IMR-90 (cell line): ENCODE measurements at regions not wholly inside any gene's neighbourhood (a gene's known extent, or its start where the extent isn't known, plus 50 kb on each side); places are given as distances from the start of the nearest gene placed in this dataset.

Experiments
- ATAC-seq: fragments of 200-7000 bp; cut with Tn5 transposase; 2 replicates; pipeline ENCODE4 v1.9.1; 2020; ENCODE audit warnings: low read depth, mild to moderate bottlenecking, moderate library complexity
- BruUV-seq: library from RNA; stranded (reverse); fragments of 400-500 nt; replicated peaks from 2 replicates; lab custom pipeline; 2021; lab: Mats Ljungman, UMichigan
- CTCF ChIA-PET: fragments of 300-600 bp; formaldehyde crosslinking; extraction: SDS; loops from one replicate; lab custom pipeline; 2021; ENCODE audit warnings: antibody characterized with exemption; lab: Yijun Ruan, JAX
- POLR2A ChIA-PET: fragments of 300-600 bp; sonication (Branson Sonifier 250); formaldehyde crosslinking; loops from one replicate; lab custom pipeline; 2022; ENCODE audit warnings: antibody characterized with exemption; ENCODE audit not compliant: unreplicated experiment; lab: Charles Lee
- DNase-seq: peaks from one replicate; pipeline ENCODE4 v3.0.0; 2013
- H2AFZ ChIP-seq: replicated peaks from 2 replicates; pipeline ENCODE3; 2013; ENCODE audit warnings: low read length, mild to moderate bottlenecking; ENCODE audit not compliant: poor library complexity
- H2AK5ac ChIP-seq: 2 replicates; pipeline ENCODE4 v1.6.1; 2013; ENCODE audit warnings: low read depth, low read length, inconsistent platforms
- H2AK9ac ChIP-seq: replicated peaks from 2 replicates; pipeline ENCODE3; 2013; ENCODE audit warnings: mild to moderate bottlenecking, low read depth, low read length, moderate library complexity; ENCODE audit not compliant: poor library complexity
- H2BK120ac ChIP-seq: 2 replicates; pipeline ENCODE4 v1.6.1; 2013; ENCODE audit warnings: low read depth, low read length, inconsistent platforms
- H2BK15ac ChIP-seq: 3 replicates; pipeline ENCODE4 v1.6.1; 2013; ENCODE audit warnings: low read depth, low read length, inconsistent platforms
- H2BK20ac ChIP-seq: 2 replicates; pipeline ENCODE4 v1.6.1; 2013; ENCODE audit warnings: low read depth, mild to moderate bottlenecking, inconsistent platforms, low read length, moderate library complexity
- H2BK5ac ChIP-seq: 2 replicates; pipeline ENCODE4 v1.6.1; 2013; ENCODE audit warnings: mild to moderate bottlenecking, low read depth, low read length, inconsistent platforms; ENCODE audit not compliant: poor library complexity, severe bottlenecking
- H3K14ac ChIP-seq: replicated peaks from 2 replicates; pipeline ENCODE4 v1.6.1; 2013; ENCODE audit warnings: low read depth, low read length, inconsistent platforms
- H3K18ac ChIP-seq: 2 replicates; pipeline ENCODE4 v1.6.1; 2013; ENCODE audit warnings: low read depth, low read length, control low read depth
- H3K23ac ChIP-seq: 2 replicates; pipeline ENCODE4 v1.6.1; 2013; ENCODE audit warnings: low read depth, low read length, inconsistent platforms
- H3K27ac ChIP-seq: 2 replicates; pipeline ENCODE4 v1.5.1; 2013; ENCODE audit warnings: mild to moderate bottlenecking, control low read depth, low read length; ENCODE audit not compliant: insufficient read depth
- H3K27me3 ChIP-seq: 2 replicates; pipeline ENCODE4 v1.6.1; 2013; ENCODE audit warnings: low read length; ENCODE audit not compliant: control insufficient read depth, insufficient read depth
- H3K36me3 ChIP-seq: 2 replicates; pipeline ENCODE4 v1.6.1; 2013; ENCODE audit warnings: low read length, mixed read lengths; ENCODE audit not compliant: control insufficient read depth, insufficient read depth
- H3K4ac ChIP-seq: 2 replicates; pipeline ENCODE4 v1.6.1; 2013; ENCODE audit warnings: low read depth, low read length, inconsistent platforms
- H3K4me1 ChIP-seq: 2 replicates; pipeline ENCODE4 v1.6.1; 2013; ENCODE audit warnings: low read length, mixed read lengths; ENCODE audit not compliant: control insufficient read depth, insufficient read depth
- H3K4me2 ChIP-seq: 2 replicates; pipeline ENCODE4 v1.6.1; 2013; ENCODE audit warnings: low read depth, mild to moderate bottlenecking, control low read depth, low read length, moderate library complexity
- H3K4me3 ChIP-seq: 2 replicates; pipeline ENCODE4 v1.5.1; 2013; ENCODE audit warnings: low read depth, mild to moderate bottlenecking, control low read depth, low read length, moderate library complexity; ENCODE audit not compliant: insufficient read depth
- H3K56ac ChIP-seq: 2 replicates; pipeline ENCODE4 v1.6.1; 2013; ENCODE audit warnings: low read length, inconsistent platforms; ENCODE audit not compliant: insufficient read depth; ENCODE audit errors: extremely low read depth
- H3K79me1 ChIP-seq, 2 experiments: 2 replicates each; pipeline ENCODE4 v1.6.1; 2013; ENCODE audit warnings: low read length in 2 of 2, inconsistent platforms in 1 of 2, low read depth in 1 of 2
- H3K9ac ChIP-seq: 2 replicates; pipeline ENCODE4 v1.6.1; 2013; ENCODE audit warnings: low read depth, low read length, control low read depth
- H3K9me1 ChIP-seq: 2 replicates; pipeline ENCODE4 v1.6.1; 2013; ENCODE audit warnings: low read length, inconsistent platforms; ENCODE audit not compliant: insufficient read depth
- H3K9me3 ChIP-seq: 2 replicates; pipeline ENCODE4 v1.6.1; 2013; ENCODE audit warnings: low read length; ENCODE audit not compliant: control insufficient read depth, insufficient read depth
- H4K20me1 ChIP-seq: 2 replicates; pipeline ENCODE4 v1.6.1; 2013; ENCODE audit warnings: low read length, inconsistent platforms; ENCODE audit not compliant: insufficient read depth
- H4K5ac ChIP-seq: 2 replicates; pipeline ENCODE4 v1.6.1; 2013; ENCODE audit warnings: mild to moderate bottlenecking, low read depth, low read length, control low read depth
- H4K8ac ChIP-seq, 2 experiments: 2 replicates each; pipeline ENCODE4 v1.6.1; 2013; ENCODE audit warnings: low read depth in 2 of 2, low read length in 2 of 2, control low read depth in 1 of 2, inconsistent platforms in 1 of 2
- H4K91ac ChIP-seq: 2 replicates; pipeline ENCODE4 v1.6.1; 2013; ENCODE audit warnings: low read depth, low read length, inconsistent platforms; ENCODE audit not compliant: insufficient read depth
- BHLHE40 ChIP-seq: fragments of 150-350 bp; IDR thresholded peaks from 2 replicates; pipeline ENCODE4 v1.6.1; 2016; ENCODE audit warnings: mild to moderate bottlenecking, low read depth, low read length
- CEBPB ChIP-seq: IDR thresholded peaks from 2 replicates; pipeline ENCODE4 v1.6.1; 2012; ENCODE audit warnings: low read depth, low read length, improper control_type of control experiment
- CHD1 ChIP-seq: IDR thresholded peaks from 2 replicates; pipeline ENCODE4 v1.6.1; 2012; ENCODE audit warnings: low read depth, low read length, improper control_type of control experiment
- CTCF ChIP-seq: conservative IDR thresholded peaks from 2 replicates; pipeline ENCODE4 v1.5.1; 2012; ENCODE audit warnings: mild to moderate bottlenecking, low read depth, low read length, improper control_type of control experiment
- ELK1 ChIP-seq: fragments of 150-350 bp; IDR thresholded peaks from 2 replicates; pipeline ENCODE4 v1.6.1; 2016; ENCODE audit warnings: low read depth, mild to moderate bottlenecking, low read length, moderate library complexity, borderline replicate concordance
- FOS ChIP-seq: fragments of 150-350 bp; IDR thresholded peaks from 2 replicates; pipeline ENCODE4 v1.6.1; 2016; ENCODE audit warnings: low read depth, low read length
- MAFK ChIP-seq: IDR thresholded peaks from 2 replicates; pipeline ENCODE4 v1.6.1; 2012; ENCODE audit warnings: low read depth, low read length, improper control_type of control experiment
- MAZ ChIP-seq: IDR thresholded peaks from 2 replicates; pipeline ENCODE4 v1.6.1; 2012; ENCODE audit warnings: low read depth, mild to moderate bottlenecking, low read length, improper control_type of control experiment, moderate library complexity, borderline replicate concordance
- MXI1 ChIP-seq: IDR thresholded peaks from 2 replicates; pipeline ENCODE4 v1.6.1; 2012; ENCODE audit warnings: low read depth, mild to moderate bottlenecking, low read length, moderate library complexity, borderline replicate concordance
- NFE2L2 ChIP-seq: fragments of 150-350 bp; IDR thresholded peaks from 2 replicates; pipeline ENCODE4 v1.6.1; 2016; ENCODE audit warnings: low read depth, mild to moderate bottlenecking, low read length
- POLR2A ChIP-seq: IDR thresholded peaks from 2 replicates; pipeline ENCODE4 v1.6.1; 2012; ENCODE audit warnings: mild to moderate bottlenecking, low read depth, low read length
- RAD21 ChIP-seq: IDR thresholded peaks from 2 replicates; pipeline ENCODE4 v1.6.1; 2012; ENCODE audit warnings: low read length, improper control_type of control experiment
- RCOR1 ChIP-seq: IDR thresholded peaks from 2 replicates; pipeline ENCODE4 v1.6.1; 2012; ENCODE audit warnings: mild to moderate bottlenecking, low read length, improper control_type of control experiment; ENCODE audit not compliant: insufficient replicate concordance
- RFX5 ChIP-seq: IDR thresholded peaks from 2 replicates; pipeline ENCODE4 v1.8.0; 2012; ENCODE audit warnings: low read depth, mild to moderate bottlenecking, low read length, moderate library complexity
- SMC3 ChIP-seq: fragments of 150-350 bp; IDR thresholded peaks from 2 replicates; pipeline ENCODE4 v1.6.1; 2016; ENCODE audit warnings: low read depth, mild to moderate bottlenecking, antibody characterized with exemption, low read length, moderate library complexity
- USF2 ChIP-seq: fragments of 150-350 bp; IDR thresholded peaks from 2 replicates; pipeline ENCODE4 v1.6.1; 2017; ENCODE audit warnings: mild to moderate bottlenecking, antibody characterized with exemption, low read length, low read depth
- WGBS, 2 experiments: methylation state at CpG; one replicate each; pipeline versions ENCODE4 v1.1.5 to v1.1.7; 2013; ENCODE audit warnings: missing lambda C conversion rate in 2 of 2; ENCODE audit not compliant: insufficient read length in 1 of 2; ENCODE audit errors: extremely low coverage in 2 of 2; 5-methylcytosine and 5-hydroxymethylcytosine counted together
- dilution Hi-C: fragments of 300-500 bp; cut with HindIII; formaldehyde crosslinking; loops from one replicate; pipeline ENCODE4 v1.14.3; 2018; ENCODE audit warnings: low sequenced_read_pairs; ENCODE audit not compliant: unreplicated experiment
- in situ Hi-C: fragments of 300-500 bp; cut with MboI; formaldehyde crosslinking; loops from 3 replicates; pipeline ENCODE4 v1.14.3; 2019; ENCODE audit warnings: low sequenced_read_pairs, inconsistent platforms, mixed read lengths
- intact Hi-C: fragments of 100-400 bp; cut with micrococcal nuclease; formaldehyde crosslinking; loops from 2 replicates; pipeline ENCODE4 v1.10.0; 2022

- Histone ChIP-seq H3K18ac (no peak overlapping the region), H3K9me1 (no peaks in the 10 kb centered on the region), H2AK9ac (no peak overlapping the region), H2BK5ac (no peak overlapping the region), H3K23ac (no peak overlapping the region), H2BK20ac (no peak overlapping the region; the same call in 1 of the 2 replicates), H3K27ac (no peak overlapping the region), H3K56ac (no peak overlapping the region), H4K91ac (no peak overlapping the region), H4K8ac (no peak overlapping the region), H3K14ac (no peak overlapping the region), H3K36me3 (no peaks in the 10 kb centered on the region), H2AK5ac (no peak overlapping the region), H3K4me2 (no peak overlapping the region), H2BK120ac (no peak overlapping the region), H3K4ac (no peak overlapping the region), H3K4me3 (no peak overlapping the region), H3K27me3 (no peaks in the 10 kb centered on the region), H4K5ac (no peak overlapping the region), H2AFZ (no peak overlapping the region), H2BK15ac (no peak overlapping the region), H3K4me1 (no peaks in the 10 kb centered on the region), H3K79me1 (no peaks in the 10 kb centered on the region), H4K20me1 (no peaks in the 10 kb centered on the region), H3K9me3 (no peaks in the 10 kb centered on the region), H3K9ac (no peak overlapping the region)
- ChIA-PET CTCF (interaction anchor here (0.6 kb wide), 1 partner anchor 128 kb away, joined by 3 read pairs; no protein-coding TSS in a partner anchor), POLR2A (no interaction called here)
- ATAC-seq (no peak), DNase-seq (no peak)
- in situ Hi-C loops (no loop called here), dilution Hi-C loops (no loop called here), intact Hi-C loops (no loop called here)
- no peak for TF ChIP-seq POLR2A
- TF ChIP-seq ELK1: no peak
- no peak for TF ChIP-seq CEBPB
- TF ChIP-seq CHD1: no peak
- TF ChIP-seq FOS: no peak
- no peak for TF ChIP-seq RFX5
- no peak for TF ChIP-seq MAZ
- no peak for TF ChIP-seq USF2
- TF ChIP-seq SMC3: no peak
- TF ChIP-seq RAD21: no peak
- TF ChIP-seq CTCF: no peak
- TF ChIP-seq NFE2L2: no peak
- no peak for TF ChIP-seq MAFK
- TF ChIP-seq BHLHE40: no peak
- no peak for TF ChIP-seq RCOR1
- TF ChIP-seq MXI1: no peak
- no TSS peak for BruUV-seq
- no CpG with 5 or more reads among the region's 2 CpGs for WGBS, 2 experiments
Observed at GRCh38 chr18:68478246-68478645, 236.7 kb downstream of the TMX3 start.
